ENCODE measurements at regions not wholly inside any gene's neighbourhood (a gene's known extent, or its start where the extent isn't known, plus 50 kb on each side); places are given as distances from the start of the nearest gene placed in this dataset.

DNA sequence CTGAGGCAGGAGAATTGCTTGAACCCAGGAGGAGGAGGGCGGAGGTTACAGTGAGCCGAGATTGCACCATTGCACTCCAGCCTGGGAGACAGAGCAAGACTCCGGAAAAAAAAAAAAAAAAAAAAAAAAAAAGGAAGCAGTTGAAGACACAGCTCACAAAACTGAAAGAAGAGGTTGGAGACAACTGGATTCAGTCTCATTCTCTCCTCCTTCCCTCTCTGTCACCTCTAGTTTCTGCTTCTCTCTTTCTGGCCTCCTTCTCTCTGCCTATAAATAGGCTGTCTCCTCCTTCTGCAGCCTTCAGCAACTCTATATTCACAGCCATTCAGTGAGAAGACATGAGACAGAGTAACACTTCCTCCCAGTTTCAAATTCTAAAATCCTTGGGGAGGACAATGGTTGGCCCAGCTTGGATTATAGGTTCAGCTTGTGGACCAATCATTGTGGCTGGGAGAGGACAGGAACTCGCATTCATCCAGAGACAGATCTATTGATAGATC lies 125.6 kb upstream of the HABP2 start:
- DNase-seq (ENCODE audit: low read depth in 2 of 2): no peak
- H3K4me3 ChIP-seq (replicated peaks in 1 of 2; ENCODE audit: low read depth in 2 of 2, low read length in 2 of 2): no peak overlapping the region
- TF ChIP-seq, protein P1, sequence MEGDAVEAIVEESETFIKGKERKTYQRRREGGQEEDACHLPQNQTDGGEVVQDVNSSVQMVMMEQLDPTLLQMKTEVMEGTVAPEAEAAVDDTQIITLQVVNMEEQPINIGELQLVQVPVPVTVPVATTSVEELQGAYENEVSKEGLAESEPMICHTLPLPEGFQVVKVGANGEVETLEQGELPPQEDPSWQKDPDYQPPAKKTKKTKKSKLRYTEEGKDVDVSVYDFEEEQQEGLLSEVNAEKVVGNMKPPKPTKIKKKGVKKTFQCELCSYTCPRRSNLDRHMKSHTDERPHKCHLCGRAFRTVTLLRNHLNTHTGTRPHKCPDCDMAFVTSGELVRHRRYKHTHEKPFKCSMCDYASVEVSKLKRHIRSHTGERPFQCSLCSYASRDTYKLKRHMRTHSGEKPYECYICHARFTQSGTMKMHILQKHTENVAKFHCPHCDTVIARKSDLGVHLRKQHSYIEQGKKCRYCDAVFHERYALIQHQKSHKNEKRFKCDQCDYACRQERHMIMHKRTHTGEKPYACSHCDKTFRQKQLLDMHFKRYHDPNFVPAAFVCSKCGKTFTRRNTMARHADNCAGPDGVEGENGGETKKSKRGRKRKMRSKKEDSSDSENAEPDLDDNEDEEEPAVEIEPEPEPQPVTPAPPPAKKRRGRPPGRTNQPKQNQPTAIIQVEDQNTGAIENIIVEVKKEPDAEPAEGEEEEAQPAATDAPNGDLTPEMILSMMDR (IDR thresholded peaks at IDR 0.05; ENCODE audit: low read depth, low read length): no peak

DNA sequence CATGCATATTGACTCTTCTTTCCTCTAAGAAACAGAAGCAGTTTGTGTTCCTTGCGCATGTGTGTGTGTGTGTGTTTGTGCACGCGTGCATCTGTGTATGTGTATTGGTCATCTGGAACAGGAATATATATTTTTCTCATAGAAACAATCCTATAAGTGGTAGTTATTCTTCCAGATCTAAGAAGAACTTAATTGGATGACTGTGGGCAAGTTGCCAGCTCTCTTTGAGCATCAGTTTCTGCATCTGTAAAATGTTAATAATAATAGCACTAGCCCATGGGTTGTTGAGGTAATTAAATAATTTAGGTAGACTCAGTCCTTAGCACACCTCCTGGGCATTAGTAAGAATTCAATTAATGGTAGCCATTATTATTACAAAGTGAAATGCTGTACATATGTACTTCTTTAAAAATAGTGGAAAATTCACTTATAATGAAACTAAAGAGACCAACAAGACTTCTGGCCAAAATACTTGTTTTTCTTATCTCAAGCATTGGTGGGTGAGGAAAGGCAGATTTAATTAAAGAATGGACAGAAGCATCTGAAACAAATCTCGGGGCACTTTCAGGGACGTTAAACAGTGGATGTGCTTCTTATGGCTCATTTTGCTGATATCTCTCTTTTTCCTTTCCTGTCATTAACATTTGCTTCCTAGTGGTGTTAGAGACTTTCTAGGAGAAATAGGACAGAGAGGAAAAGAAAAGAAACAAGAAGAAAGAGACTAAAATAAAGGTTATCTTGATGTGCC lies 124.9 kb upstream of the HABP2 start:
- TF ChIP-seq, protein P1 (IDR thresholded peaks at IDR 0.05; ENCODE audit: low read depth, low read length): no peak

DNA sequence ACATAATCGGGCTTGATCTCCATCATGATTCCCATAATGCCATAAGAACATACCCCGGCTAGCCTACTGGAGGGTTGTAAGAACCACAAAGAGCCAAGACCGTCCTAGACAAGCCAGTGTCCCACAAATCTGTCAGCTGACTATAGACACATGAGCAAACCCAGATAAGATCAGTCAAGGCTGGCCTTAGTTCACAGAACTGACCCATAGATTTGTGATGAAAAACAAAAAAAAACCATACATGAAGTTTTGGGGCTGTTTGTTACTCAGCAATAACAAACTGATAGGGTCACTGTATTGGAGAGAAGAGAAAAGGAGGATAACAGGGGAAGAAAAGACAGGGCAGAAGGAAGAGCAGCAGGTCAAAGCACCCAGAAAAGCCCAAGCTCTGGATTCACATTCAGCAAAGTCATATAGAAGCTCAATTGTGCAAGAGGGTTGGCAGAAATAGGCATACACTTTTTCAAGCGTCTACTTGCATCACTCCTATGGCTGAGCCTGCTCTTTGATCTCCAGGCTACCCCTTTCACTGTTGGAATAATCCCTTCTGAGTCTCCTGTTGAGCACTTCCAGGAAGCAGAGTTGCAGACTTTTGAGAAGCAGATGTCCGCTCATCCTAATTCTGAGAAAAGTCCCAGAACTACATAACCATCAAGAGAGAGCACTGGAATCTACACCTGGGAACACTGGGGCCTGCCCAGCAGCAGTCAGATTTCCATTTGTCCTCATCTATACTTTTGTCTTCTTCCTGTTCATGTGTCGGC lies 122.0 kb upstream of the HABP2 start:
- TF ChIP-seq, protein P1 (IDR thresholded peaks at IDR 0.05; ENCODE audit: low read depth, low read length): no peak
- no peak overlapping the region for H3K4me3 ChIP-seq (replicated peaks in 1 of 2; ENCODE audit: low read depth in 2 of 2, low read length in 2 of 2)
- no peak for DNase-seq (ENCODE audit: low read depth in 2 of 2)

More for the DNA sequence above, 124.9 kb upstream of the HABP2 start:
- no peak overlapping the region for H3K4me3 ChIP-seq (replicated peaks in 1 of 2; ENCODE audit: low read depth in 2 of 2, low read length in 2 of 2)
- no peak for DNase-seq (ENCODE audit: low read depth in 2 of 2)

DNA sequence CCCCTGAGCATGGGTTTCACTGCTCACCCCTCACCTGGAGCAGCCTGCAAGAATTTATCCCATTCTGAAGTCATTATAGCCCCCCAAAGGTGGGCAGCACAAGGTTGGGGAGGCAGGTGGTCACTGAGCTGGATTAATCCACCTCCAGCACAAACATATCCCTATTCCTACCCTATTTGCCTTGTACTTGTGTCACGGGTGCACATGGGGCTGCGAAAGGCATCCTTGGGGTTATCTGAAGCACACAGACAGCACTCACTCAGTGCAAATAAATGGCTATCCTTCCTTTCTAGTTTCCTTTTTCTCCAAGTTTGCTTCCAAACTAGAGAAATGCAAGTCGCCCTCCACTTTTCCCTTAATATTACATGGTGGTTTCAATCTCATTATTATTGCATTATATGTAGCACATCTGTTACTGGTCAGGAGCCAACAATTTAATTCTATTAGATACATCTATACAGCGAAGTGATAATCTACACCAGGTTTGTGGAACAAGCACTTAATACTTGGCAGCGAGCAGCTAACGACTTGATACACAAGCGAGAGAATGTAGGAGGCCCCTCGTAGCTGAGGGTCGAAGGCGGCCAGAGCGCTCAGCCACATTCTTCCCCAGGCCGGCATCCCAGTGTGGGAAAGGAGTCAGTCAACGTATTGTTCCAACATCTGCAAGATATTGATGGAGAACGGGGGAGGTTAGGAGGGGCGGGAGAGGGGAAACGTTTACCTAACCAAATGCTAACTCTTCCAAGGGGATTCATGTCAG lies 121.3 kb upstream of the HABP2 start:
- TF ChIP-seq, protein P1 (IDR thresholded peaks at IDR 0.05; ENCODE audit: low read depth, low read length): no peak
- H3K4me3 ChIP-seq (replicated peaks in 1 of 2; ENCODE audit: low read depth in 2 of 2, low read length in 2 of 2): no peak overlapping the region
- no peak for DNase-seq (ENCODE audit: low read depth in 2 of 2)

DNA sequence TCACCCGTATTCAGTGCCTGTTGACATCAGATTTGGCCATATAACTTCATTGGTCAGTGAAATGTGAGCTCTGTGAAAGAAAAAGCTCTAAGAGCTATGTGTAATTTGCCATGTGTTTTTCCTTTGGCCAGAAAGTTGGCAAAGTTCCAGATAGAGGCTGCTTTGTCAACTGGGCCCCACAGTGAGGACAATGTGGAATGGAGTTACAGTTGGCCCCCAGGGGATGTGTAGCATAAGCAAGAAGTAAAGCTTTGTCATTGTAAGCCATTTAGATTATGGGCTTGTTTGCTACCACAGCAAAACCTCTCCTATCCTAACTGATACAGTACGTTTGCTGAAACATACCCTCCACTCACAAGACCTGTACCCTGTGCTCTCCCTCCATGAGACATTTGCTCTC lies 119.1 kb upstream of the HABP2 start:
- H3K4me3 ChIP-seq (replicated peaks in 1 of 2; ENCODE audit: low read depth in 2 of 2, low read length in 2 of 2): no peak overlapping the region
- no peak for DNase-seq (ENCODE audit: low read depth in 2 of 2)
- TF ChIP-seq, protein P1 (IDR thresholded peaks at IDR 0.05; ENCODE audit: low read depth, low read length): no peak

DNA sequence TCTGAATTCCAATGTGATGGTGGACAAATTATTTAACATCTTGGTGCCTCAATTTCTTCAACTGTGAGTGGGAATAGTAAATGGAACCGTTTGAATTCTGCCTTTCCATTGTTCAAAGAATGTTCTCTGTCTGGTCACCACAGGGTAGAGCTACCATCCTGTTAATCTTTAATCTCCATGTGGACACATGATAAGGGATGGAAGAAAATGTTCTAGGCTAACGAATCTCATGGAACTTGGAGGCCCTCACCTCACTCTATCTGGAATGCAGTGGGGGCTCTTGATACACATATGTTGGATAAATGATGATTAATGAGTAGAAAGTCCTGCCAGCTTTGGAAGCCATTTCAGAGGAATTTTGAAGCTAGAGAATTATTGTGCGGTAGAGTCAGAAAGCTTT lies 118.5 kb upstream of the HABP2 start:
- no peak for DNase-seq (ENCODE audit: low read depth in 2 of 2)
- H3K4me3 ChIP-seq (replicated peaks in 1 of 2; ENCODE audit: low read depth in 2 of 2, low read length in 2 of 2): no peak overlapping the region
- TF ChIP-seq, protein P1 (IDR thresholded peaks at IDR 0.05; ENCODE audit: low read depth, low read length): no peak

Measured in cardiac fibroblast (primary cell).